ENCODE measurements at regions not wholly inside any gene's neighbourhood (a gene's known extent, or its start where the extent isn't known, plus 50 kb on each side); places are given as distances from the start of the nearest gene placed in this dataset.
"Not testable (repeated sequence)": the region's sequence is repeated elsewhere in the genome, so short reads cannot be mapped to it uniquely, and the experiment has no call there.

- TF ChIP-seq SNAI2 (CRISPR knock-in tag; IDR thresholded peaks at IDR 0.05); PATZ1 (CRISPR knock-in tag; IDR thresholded peaks at IDR 0.05; ENCODE audit: borderline replicate concordance); CSRNP3 (CRISPR knock-in tag; IDR thresholded peaks at IDR 0.05); ARNTL (CRISPR knock-in tag; IDR thresholded peaks at IDR 0.05; ENCODE audit: borderline replicate concordance, low read depth); TCF4 (CRISPR knock-in tag; IDR thresholded peaks at IDR 0.05; ENCODE audit: borderline replicate concordance); ZFP3 (CRISPR knock-in tag; IDR thresholded peaks at IDR 0.05); BACH2 (CRISPR knock-in tag; IDR thresholded peaks at IDR 0.05; ENCODE audit: borderline replicate concordance); ZFP30 (CRISPR knock-in tag; IDR thresholded peaks at IDR 0.05); OSR1 (CRISPR knock-in tag; IDR thresholded peaks at IDR 0.05); RARB (CRISPR knock-in tag; IDR thresholded peaks at IDR 0.05): not testable (repeated sequence)
Observed at GRCh38 chr15:25099966-25100365, 145.2 kb downstream of the SNRPN start.
